NCI-H82 (cell line): ENCODE measurements at regions not wholly inside any gene's neighbourhood (a gene's known extent, or its start where the extent isn't known, plus 50 kb on each side); places are given as distances from the start of the nearest gene placed in this dataset.
A peak's percentile ranks its signal among the peaks of the same experiment; 100 is the strongest.
"Not testable (repeated sequence)": the region's sequence is repeated elsewhere in the genome, so short reads cannot be mapped to it uniquely, and the experiment has no call there.

ENCODE experiments used
- DNase-seq: peaks from one replicate; lab custom pipeline; 2025; lab: John Stamatoyannopoulos, UW

GRCh38 chr15:79492065-79492464, 59.9 kb downstream of the MINAR1 start:
- DNase-seq = no peak

- no peak for DNase-seq
These were observed 62.3 kb downstream of the MINAR1 start for GRCh38 chr15:79494384-79494909.

DNA sequence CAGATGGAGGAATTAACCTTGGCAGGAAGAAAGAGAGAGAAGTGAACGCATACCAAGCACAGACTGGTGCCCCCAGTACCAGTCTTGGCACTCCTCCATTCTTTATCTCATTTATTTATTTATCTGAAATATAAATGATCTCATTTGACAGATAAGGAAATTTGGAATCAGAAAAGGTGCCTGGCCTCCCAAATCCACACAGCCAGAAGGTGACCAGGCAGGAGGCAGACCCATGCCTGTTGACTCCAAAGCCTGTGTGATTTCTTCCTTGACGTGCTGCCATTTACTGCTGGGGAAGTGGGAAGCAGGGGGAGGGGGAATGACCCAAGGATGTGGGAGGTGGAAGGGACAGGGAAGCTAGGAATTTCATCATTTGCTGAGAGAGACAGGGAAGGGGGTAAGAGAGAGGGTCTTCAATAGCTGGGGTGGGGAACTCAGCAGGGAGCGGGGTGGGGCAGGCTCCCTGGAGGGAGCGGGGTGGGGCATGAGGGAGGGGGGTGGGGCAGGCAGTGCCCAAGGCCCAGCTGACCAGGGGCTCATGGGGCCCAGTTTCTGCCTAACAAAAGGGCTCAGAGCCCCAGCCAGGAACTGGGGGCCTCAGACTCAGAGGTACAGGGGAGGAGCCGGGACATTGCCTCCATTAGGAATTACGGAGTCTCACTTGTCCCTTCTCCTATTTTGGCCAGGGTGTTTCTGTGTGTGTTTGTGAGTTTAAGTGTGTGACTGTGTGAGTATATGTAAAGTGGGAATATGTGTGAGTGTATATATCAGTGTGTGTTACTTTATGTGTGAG, 63.0 kb downstream of the MINAR1 start:
- DNase-seq = no peak

DNA sequence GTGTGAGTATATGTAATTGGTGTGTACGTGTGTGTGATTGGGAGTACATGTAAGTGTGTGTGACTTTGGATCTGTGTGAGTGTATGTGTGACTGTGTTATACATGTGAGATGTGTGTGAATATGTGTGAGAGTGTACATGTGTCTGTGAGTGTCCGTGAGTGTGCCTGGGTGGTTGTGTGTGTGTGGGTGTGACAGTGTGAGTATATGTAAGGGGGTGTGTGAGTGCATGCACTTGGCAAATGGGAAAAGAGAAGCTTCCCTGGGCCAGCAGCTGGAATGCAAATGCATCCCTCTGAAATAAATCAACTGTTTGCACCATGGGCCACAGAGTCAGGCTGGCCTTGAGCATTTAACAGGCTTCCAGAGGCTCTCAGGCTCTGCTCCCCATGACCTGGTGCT, 63.6 kb downstream of the MINAR1 start:
- no peak for DNase-seq

GRCh38 chr15:79496838-79497237, 64.7 kb downstream of the MINAR1 start:
- no peak for DNase-seq

DNA sequence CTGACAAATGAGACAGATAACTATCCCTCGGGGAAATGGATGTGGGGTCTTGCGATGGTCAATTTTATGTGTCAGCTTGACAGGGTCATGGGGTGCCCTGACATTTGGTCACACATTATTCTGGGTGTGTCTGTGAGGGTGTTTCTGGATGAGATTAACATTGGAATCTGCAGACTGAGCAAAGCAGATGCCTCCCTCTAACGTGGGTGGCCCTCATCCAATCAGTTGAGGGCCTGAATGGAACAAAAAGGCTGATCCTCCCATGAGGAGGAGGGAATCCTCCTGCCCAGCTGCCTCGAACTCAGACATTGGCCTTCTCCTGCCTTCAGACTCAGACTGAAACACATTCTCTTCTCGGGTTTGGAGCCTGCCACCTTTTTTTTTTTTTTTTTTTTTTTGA, 69.0 kb downstream of the MINAR1 start:
- DNase-seq = peak; percentile 31

- DNase-seq = peak; percentile 97
These were observed 73.8 kb downstream of the MINAR1 start for GRCh38 chr15:79505956-79506355.

DNA sequence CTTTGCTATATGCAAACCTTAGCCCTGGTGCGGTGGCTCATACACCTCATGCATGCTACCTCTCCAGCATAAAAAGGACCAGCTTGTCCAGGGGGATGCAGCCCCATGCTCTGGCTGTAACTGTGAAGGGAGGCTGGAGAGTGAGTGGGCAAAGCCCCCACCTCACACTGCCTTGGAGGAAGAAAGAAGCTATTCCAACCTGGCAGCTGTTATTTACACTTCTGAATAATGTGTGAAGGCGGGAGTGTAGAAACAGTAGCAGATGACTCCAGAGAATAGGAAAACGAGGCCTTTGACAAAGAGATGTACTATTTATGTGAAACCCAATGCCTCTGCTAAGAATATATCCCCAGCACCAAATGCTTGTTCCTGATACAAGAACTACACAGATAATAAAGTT, 80.7 kb downstream of the MINAR1 start:
- not testable (repeated sequence) for DNase-seq

- DNase-seq = no peak
These were observed 81.3 kb downstream of the MINAR1 start for GRCh38 chr15:79513417-79513816.

DNA sequence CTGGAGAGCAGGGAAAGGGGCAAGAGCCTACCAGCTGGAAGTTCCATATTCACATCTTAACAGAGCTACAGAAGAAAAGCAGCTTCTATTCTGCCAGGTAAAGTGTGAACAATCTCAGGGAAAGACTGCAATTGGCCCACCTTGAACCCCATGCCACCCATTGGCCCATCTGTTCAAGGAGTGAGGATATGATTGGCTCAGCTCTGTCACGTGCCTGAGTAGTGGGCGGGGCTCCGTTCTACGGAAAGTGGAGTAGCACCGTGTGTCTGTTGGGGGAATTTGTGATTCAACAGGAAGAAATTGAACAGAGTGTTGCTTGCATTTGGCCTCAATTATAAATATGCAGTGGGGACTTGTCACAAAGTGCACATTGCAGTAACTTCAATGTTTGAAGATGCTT, 81.8 kb downstream of the MINAR1 start:
- DNase-seq = no peak

- DNase-seq = no peak
These were observed 83.3 kb downstream of the MINAR1 start for GRCh38 chr15:79515300-79516027.

DNA sequence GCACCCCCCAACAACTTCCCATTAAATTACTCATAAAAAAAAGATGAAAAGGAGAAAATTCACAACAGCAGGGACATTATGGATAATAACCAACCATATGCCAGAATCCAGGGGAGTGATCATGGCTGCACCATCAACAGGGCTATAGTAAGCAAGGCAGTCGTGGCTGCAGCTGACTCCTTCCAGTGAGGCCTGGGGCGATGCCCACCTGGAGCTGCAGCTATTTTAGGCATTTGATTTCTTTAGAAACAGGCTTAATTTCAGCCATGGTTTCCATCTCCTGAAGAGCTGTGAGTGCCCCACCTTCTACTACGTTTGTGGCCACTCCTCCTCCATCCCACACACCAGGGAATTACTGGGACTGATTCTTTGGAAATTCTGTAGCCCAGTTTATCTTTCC, 84.0 kb downstream of the MINAR1 start:
- no peak for DNase-seq

DNA sequence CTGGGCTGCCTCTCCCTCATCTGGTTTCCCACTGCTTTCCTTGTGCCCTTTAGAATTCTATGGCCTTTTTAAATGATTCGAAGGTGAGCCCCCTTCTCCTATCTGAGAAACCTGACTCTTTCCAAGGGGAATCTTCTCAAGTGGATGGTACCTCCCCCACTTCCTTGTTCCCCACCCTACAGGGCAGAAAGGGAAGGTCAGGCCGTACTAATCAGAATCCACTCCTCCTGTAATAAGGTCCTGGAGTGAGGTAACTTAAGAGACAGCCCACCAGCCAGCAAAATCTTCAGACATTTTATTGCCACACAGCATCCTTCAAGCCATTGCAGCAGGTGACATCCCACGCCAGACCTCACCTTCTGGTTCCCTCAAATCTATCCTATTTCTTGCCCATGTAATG, 84.5 kb downstream of the MINAR1 start:
- DNase-seq = no peak

DNA sequence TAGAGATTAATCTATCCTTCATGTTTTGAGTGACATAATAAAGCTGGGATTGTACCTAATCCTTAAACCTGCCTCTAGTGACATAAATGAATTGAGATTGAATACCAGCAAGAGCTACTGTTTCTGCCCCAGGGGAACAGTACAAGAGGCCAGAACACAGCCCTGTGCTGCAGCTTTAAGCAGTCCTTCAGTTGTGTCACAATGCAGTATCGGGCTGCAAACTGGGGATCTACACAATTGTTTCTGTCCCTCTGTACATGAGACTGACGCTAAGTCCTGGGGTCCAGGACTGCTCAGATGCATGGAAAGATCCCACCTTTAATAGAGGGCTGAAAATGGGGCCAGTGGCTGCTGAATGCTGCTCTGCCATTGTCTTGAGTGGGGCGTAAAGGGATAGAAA, 87.5 kb downstream of the MINAR1 start:
- DNase-seq = peak; percentile 71

DNA sequence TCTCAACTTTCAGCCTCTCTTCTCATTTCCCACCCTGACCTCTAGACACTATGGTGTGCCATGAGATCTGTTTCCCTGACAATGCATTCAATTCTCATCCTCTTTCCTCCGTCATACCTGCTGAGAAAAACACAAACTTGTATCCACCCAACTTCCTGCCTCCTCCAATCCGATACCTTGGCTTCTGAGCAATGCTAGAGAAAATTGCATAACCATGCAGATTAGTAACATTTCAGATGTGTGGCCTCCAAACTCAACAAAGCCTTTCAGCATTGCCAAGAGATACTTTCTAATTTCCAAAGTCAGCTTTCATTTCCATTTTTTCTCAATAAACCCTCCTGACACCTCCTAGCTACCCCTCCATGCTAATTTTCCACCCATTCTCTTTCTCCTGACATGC, 88.5 kb downstream of the MINAR1 start:
- DNase-seq = no peak

- DNase-seq = no peak
These were observed 90.5 kb downstream of the MINAR1 start for GRCh38 chr15:79522656-79523055.

GRCh38 chr15:79523266-79523665, 91.1 kb downstream of the MINAR1 start:
- no peak for DNase-seq

DNA sequence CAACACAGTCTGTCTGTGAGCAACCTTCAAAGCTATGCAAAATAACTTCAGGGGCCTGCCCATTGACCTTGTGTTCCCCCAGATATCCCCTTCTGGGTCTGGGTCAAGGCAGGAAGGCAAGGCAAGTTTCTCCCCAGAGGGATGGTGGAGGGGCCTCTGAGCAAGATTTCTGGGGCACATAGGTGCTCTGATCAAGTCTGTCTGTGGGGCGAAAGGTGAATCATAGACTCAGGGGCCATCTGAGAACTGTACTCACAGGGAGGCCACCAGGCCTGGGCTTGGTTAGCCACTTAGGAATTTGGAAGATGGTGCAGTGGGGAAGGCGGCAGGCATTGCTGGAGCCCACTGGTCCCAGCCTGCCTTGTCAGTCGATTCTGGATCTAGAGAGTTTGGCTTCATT, 92.4 kb downstream of the MINAR1 start:
- DNase-seq = no peak

DNA sequence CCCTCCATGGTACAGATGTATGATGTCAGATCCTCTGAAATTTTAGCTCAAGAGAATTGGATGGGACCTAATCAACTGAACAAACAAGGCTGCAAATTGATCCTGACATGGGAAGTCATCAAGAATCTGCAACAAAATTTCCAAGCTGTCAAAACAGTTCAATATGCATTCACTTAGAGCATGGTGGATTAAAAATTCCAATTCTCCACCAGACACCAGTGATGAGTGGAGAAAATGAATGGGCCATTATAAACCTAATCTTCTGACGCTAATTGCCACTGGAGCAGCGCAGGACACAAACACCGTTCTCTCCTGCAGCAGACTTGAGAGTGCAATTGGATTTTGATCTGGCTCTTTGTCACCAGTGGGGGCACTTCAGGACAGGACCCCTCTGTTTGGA, 94.2 kb downstream of the MINAR1 start:
- DNase-seq = peak; percentile 53

GRCh38 chr15:79527821-79528220, 95.7 kb downstream of the MINAR1 start:
- no peak for DNase-seq

GRCh38 chr15:79529157-79529785, 97.1 kb downstream of the MINAR1 start:
- DNase-seq = peak; percentile 49

- DNase-seq = no peak
These were observed 103.4 kb downstream of the MINAR1 start for GRCh38 chr15:79535536-79535935.

GRCh38 chr15:79538527-79538926, 106.4 kb downstream of the MINAR1 start:
- DNase-seq = no peak
